ENCODE measurements at regions not wholly inside any gene's neighbourhood (a gene's known extent, or its start where the extent isn't known, plus 50 kb on each side); places are given as distances from the start of the nearest gene placed in this dataset.

DNA sequence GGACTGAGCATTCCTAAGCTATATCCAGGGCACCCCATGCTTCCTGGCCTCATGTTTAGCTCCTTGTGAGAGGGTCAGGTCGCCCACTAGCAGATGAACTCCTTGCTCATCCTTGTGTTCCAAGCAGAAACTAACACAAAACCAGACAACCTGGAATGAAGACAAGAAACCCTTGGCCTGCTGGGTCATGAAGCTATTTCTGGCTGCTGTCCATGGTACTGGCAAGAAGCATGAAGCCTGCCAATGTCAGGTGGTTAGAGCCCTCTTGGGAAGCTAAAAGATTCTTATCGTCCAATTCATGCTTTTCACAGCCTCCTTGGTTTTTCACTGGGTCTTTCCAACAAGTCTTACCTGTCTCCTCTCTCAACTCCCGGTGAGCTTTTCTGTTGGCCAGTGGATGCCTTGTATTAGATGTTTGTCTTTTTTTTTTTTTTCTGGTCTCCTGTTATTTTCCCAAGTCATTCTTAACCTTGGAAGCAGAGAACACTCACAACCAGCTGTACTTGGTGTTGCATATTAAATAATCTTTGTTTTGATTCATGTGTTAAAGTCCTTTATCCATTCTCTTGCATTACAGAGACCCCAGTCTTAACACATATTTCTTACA lies 180.3 kb downstream of the ANKRD60 start:
- ChIA-PET POLR2A (ENCODE audit: low non-redundant PET) (interaction anchor here (0.7 kb wide), 1 partner anchor 137 kb away, joined by 4 read pairs; no protein-coding TSS in a partner anchor), CTCF (no interaction called here)
- intact Hi-C loops (cut with micrococcal nuclease; ENCODE audit: unreplicated experiment): no loop called here
- no peak overlapping the region for H3K27ac ChIP-seq (ENCODE audit: low read depth, low read length, poor library complexity, severe bottlenecking)
- H3K36me3 ChIP-seq (ENCODE audit: insufficient read depth, low read length, poor library complexity, severe bottlenecking): no peaks in the 10 kb centered on the region
- BruUV-seq (replicated peaks): no TSS peak
- H3K4me3 ChIP-seq (ENCODE audit: low read depth, low read length, poor library complexity, severe bottlenecking): no peak overlapping the region
- TF ChIP-seq, protein P1, sequence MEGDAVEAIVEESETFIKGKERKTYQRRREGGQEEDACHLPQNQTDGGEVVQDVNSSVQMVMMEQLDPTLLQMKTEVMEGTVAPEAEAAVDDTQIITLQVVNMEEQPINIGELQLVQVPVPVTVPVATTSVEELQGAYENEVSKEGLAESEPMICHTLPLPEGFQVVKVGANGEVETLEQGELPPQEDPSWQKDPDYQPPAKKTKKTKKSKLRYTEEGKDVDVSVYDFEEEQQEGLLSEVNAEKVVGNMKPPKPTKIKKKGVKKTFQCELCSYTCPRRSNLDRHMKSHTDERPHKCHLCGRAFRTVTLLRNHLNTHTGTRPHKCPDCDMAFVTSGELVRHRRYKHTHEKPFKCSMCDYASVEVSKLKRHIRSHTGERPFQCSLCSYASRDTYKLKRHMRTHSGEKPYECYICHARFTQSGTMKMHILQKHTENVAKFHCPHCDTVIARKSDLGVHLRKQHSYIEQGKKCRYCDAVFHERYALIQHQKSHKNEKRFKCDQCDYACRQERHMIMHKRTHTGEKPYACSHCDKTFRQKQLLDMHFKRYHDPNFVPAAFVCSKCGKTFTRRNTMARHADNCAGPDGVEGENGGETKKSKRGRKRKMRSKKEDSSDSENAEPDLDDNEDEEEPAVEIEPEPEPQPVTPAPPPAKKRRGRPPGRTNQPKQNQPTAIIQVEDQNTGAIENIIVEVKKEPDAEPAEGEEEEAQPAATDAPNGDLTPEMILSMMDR (conservative IDR thresholded peaks at IDR 0.05; ENCODE audit: low read depth, low read length): no peak
- TF ChIP-seq EZH2 (IDR thresholded peaks at IDR 0.05; ENCODE audit: borderline replicate concordance, low read depth, low read length, poor library complexity, severe bottlenecking): no peak
- no peaks in the 10 kb centered on the region for H3K4me1 ChIP-seq (ENCODE audit: insufficient read depth, low read length, poor library complexity, severe bottlenecking)
- peaks cover 11% of the 10 kb centered on the region for H3K9me3 ChIP-seq (ENCODE audit: low read depth, low read length, poor library complexity, severe bottlenecking)
- DNase-seq (ENCODE audit: low spot score): peak; percentile 39
- H3K27me3 ChIP-seq (replicated peaks; ENCODE audit: insufficient read depth, low read depth, low read length, poor library complexity): no peaks in the 10 kb centered on the region

DNA sequence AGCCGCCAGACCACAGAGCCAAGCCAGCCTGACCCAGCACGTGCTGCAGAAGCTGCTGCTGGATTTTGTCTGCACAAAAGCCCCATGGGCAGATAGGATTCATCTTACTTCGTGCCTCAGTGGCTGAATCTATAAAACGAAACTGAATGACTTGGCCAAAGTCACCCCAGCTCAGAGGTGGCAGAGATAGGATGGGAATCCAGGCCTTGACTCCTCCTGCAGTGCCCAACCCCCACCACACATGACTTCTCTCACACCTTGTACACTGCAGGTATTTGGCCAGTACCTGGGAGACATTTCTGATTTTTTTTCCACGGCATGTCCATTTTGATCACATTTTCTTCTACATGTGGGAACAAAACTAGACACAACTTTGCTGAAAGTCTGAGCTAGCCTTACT lies 182.1 kb downstream of the ANKRD60 start:
- no TSS peak for BruUV-seq (replicated peaks)
- H3K36me3 ChIP-seq (ENCODE audit: insufficient read depth, low read length, poor library complexity, severe bottlenecking): no peaks in the 10 kb centered on the region
- H3K27me3 ChIP-seq (replicated peaks; ENCODE audit: insufficient read depth, low read depth, low read length, poor library complexity): peaks cover 2% of the 10 kb centered on the region
- DNase-seq (ENCODE audit: low spot score): no peak
- H3K4me1 ChIP-seq (ENCODE audit: insufficient read depth, low read length, poor library complexity, severe bottlenecking): no peaks in the 10 kb centered on the region
- TF ChIP-seq, protein P1 (conservative IDR thresholded peaks at IDR 0.05; ENCODE audit: low read depth, low read length): no peak
- no peak for TF ChIP-seq EZH2 (IDR thresholded peaks at IDR 0.05; ENCODE audit: borderline replicate concordance, low read depth, low read length, poor library complexity, severe bottlenecking)
- peaks cover 4% of the 10 kb centered on the region for H3K9me3 ChIP-seq (ENCODE audit: low read depth, low read length, poor library complexity, severe bottlenecking)
- ChIA-PET CTCF (no interaction called here), POLR2A (ENCODE audit: low non-redundant PET) (no interaction called here)
- H3K4me3 ChIP-seq (ENCODE audit: low read depth, low read length, poor library complexity, severe bottlenecking): no peak overlapping the region
- no peak overlapping the region for H3K27ac ChIP-seq (ENCODE audit: low read depth, low read length, poor library complexity, severe bottlenecking)
- intact Hi-C loops (cut with micrococcal nuclease; ENCODE audit: unreplicated experiment): no loop called here

DNA sequence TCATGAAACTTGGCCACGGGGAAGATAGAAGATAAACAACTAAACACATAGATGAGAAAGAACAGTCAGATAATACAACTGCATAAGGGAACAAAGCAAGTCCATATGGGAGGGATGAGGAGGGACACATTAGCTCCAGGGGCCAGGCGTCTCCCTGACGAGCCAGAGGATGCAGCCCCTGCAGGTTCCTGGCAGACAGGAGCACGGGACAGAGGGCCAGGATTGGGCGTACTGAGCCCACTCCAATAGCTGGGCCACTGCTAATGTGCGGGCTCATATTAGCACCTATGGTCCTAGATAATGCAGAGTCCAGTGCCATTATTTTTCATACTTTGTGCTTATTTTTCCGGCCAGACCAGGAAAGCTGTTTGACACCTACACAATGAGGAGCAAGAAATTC lies 182.9 kb downstream of the ANKRD60 start:
- intact Hi-C loops (cut with micrococcal nuclease; ENCODE audit: unreplicated experiment): no loop called here
- no peak for DNase-seq (ENCODE audit: low spot score)
- BruUV-seq (replicated peaks): no TSS peak
- Histone ChIP-seq H3K27ac (ENCODE audit: low read depth, low read length, poor library complexity, severe bottlenecking) (no peak overlapping the region), H3K27me3 (replicated peaks; ENCODE audit: insufficient read depth, low read depth, low read length, poor library complexity) (peaks cover 5% of the 10 kb centered on the region), H3K9me3 (ENCODE audit: low read depth, low read length, poor library complexity, severe bottlenecking) (no peaks in the 10 kb centered on the region), H3K4me1 (ENCODE audit: insufficient read depth, low read length, poor library complexity, severe bottlenecking) (no peaks in the 10 kb centered on the region), H3K4me3 (ENCODE audit: low read depth, low read length, poor library complexity, severe bottlenecking) (no peak overlapping the region), H3K36me3 (ENCODE audit: insufficient read depth, low read length, poor library complexity, severe bottlenecking) (no peaks in the 10 kb centered on the region)
- no peak for TF ChIP-seq EZH2 (IDR thresholded peaks at IDR 0.05; ENCODE audit: borderline replicate concordance, low read depth, low read length, poor library complexity, severe bottlenecking)
- TF ChIP-seq, protein P1 (conservative IDR thresholded peaks at IDR 0.05; ENCODE audit: low read depth, low read length): no peak
- ChIA-PET CTCF (no interaction called here), POLR2A (ENCODE audit: low non-redundant PET) (no interaction called here)
